Natural killer cell treated with Interleukin-12 subunit alpha and Interleukin-12 subunit beta and Interleukin-15 and Interleukin-18, amount 100 ng/mL, for 72 hours (primary cell): ENCODE measurements at regions not wholly inside any gene's neighbourhood (a gene's known extent, or its start where the extent isn't known, plus 50 kb on each side); places are given as distances from the start of the nearest gene placed in this dataset.
"Not testable (repeated sequence)": the region's sequence is repeated elsewhere in the genome, so short reads cannot be mapped to it uniquely, and the experiment has no call there.

Experiments used
- ATAC-seq, 2 donors: fragments of 150-1000 bp; cut with Tn5 transposase in 1 of 2; sonication (Bioruptor Pico), chemical (Tn5 transposase) in 1 of 2; 2 replicates each; pipeline ENCODE4 v1.10.0; 2021
- DNase-seq: peaks from one replicate; pipeline ENCODE4 v3.0.0; 2022; ENCODE audit warnings: low spot score
- H3K27ac Mint-ChIP-seq, 2 donors: 1 replicate in 1 of 2; 2 replicates in 1 of 2; pipeline ENCODE4 v1.8.0; 2022; ENCODE audit warnings: mixed read lengths in 2 of 2, mild to moderate bottlenecking in 1 of 2, moderate library complexity in 1 of 2
- H3K27me3 Mint-ChIP-seq, 2 donors: 1 replicate in 1 of 2; 2 replicates in 1 of 2; pipeline ENCODE4 v1.8.0; 2022; ENCODE audit warnings: mixed read lengths in 2 of 2
- H3K36me3 Mint-ChIP-seq: one replicate; pipeline ENCODE4 v1.8.0; 2022; ENCODE audit warnings: mixed read lengths
- H3K4me1 Mint-ChIP-seq, 2 donors: 1 replicate in 1 of 2; 2 replicates in 1 of 2; pipeline ENCODE4 v1.8.0; 2022; ENCODE audit warnings: low read depth in 2 of 2, mixed read lengths in 2 of 2, mild to moderate bottlenecking in 1 of 2
- H3K4me3 Mint-ChIP-seq: one replicate; pipeline ENCODE4 v1.8.0; 2022; ENCODE audit warnings: mixed read lengths
- H3K9me3 Mint-ChIP-seq: 2 replicates; pipeline ENCODE4 v1.8.0; 2022; ENCODE audit warnings: mixed read lengths

GRCh38 chr2:144759746-144760145 is 239.8 kb upstream of the ZEB2 start:
- Mint-ChIP-seq H3K4me1 (peaks cover 0 to 8% of the 10 kb centered on the region in 2 donors), H3K27ac (no peak overlapping the region), H3K9me3 (peaks cover 12% of the 10 kb centered on the region), H3K36me3 (peaks cover 5% of the 10 kb centered on the region), H3K27me3 (peaks cover 0 to 3% of the 10 kb centered on the region in 2 donors), H3K4me3 (no peak overlapping the region)
- DNase-seq: no peak
- no peak for ATAC-seq

- H3K4me1 Mint-ChIP-seq, H3K27me3 Mint-ChIP-seq, H3K27ac Mint-ChIP-seq, ATAC-seq, H3K36me3 Mint-ChIP-seq, DNase-seq, H3K4me3 Mint-ChIP-seq: not testable (repeated sequence)
- peaks cover 12% of the 10 kb centered on the region for H3K9me3 Mint-ChIP-seq
Observed at GRCh38 chr2:144758196-144758595, 238.3 kb upstream of the ZEB2 start.

GRCh38 chr2:144753416-144753815 is 233.5 kb upstream of the ZEB2 start:
- Mint-ChIP-seq H3K36me3 (peaks cover 25% of the 10 kb centered on the region), H3K27ac (no peak overlapping the region), H3K4me3 (no peak overlapping the region), H3K27me3 (no peaks in the 10 kb centered on the region), H3K4me1 (peaks cover 4 to 7% of the 10 kb centered on the region in 2 donors), H3K9me3 (peaks cover 7% of the 10 kb centered on the region)
- ATAC-seq (no peak), DNase-seq (no peak)

- Mint-ChIP-seq H3K9me3 (no peaks in the 10 kb centered on the region), H3K36me3 (peaks cover 44% of the 10 kb centered on the region), H3K4me3 (no peak overlapping the region), H3K27ac (no peak overlapping the region), H3K4me1 (peaks cover 8 to 11% of the 10 kb centered on the region in 2 donors), H3K27me3 (no peaks in the 10 kb centered on the region)
- ATAC-seq (no peak), DNase-seq (no peak)
Observed at GRCh38 chr2:144751142-144751905, 231.4 kb upstream of the ZEB2 start.

GRCh38 chr2:144749188-144749587 is 229.3 kb upstream of the ZEB2 start:
- Mint-ChIP-seq H3K36me3 (peaks cover 49% of the 10 kb centered on the region), H3K4me1 (peaks cover 12 to 14% of the 10 kb centered on the region in 2 donors), H3K9me3 (no peaks in the 10 kb centered on the region), H3K4me3 (no peak overlapping the region), H3K27me3 (no peaks in the 10 kb centered on the region), H3K27ac (no peak overlapping the region)
- DNase-seq (no peak), ATAC-seq (no peak)

GRCh38 chr2:144748443-144748842 is 228.5 kb upstream of the ZEB2 start:
- Mint-ChIP-seq H3K4me3 (no peak overlapping the region), H3K9me3 (no peaks in the 10 kb centered on the region), H3K27ac (no peak overlapping the region), H3K36me3 (peaks cover 49% of the 10 kb centered on the region), H3K4me1 (peaks cover 12 to 14% of the 10 kb centered on the region in 2 donors), H3K27me3 (no peaks in the 10 kb centered on the region)
- DNase-seq (no peak), ATAC-seq (no peak)

- DNase-seq: no peak
- H3K27ac Mint-ChIP-seq: no peak overlapping the region
- no peaks in the 10 kb centered on the region for H3K9me3 Mint-ChIP-seq
- H3K4me1 Mint-ChIP-seq: peaks cover 12 to 14% of the 10 kb centered on the region in 2 donors
- ATAC-seq: no peak
- no peaks in the 10 kb centered on the region for H3K27me3 Mint-ChIP-seq
- peaks cover 49% of the 10 kb centered on the region for H3K36me3 Mint-ChIP-seq
- H3K4me3 Mint-ChIP-seq: no peak overlapping the region
Observed at GRCh38 chr2:144747571-144747970, 227.7 kb upstream of the ZEB2 start.

- H3K36me3 Mint-ChIP-seq: peaks cover 44% of the 10 kb centered on the region
- H3K27ac Mint-ChIP-seq: no peak overlapping the region
- no peak for ATAC-seq
- peaks cover 12 to 14% of the 10 kb centered on the region in 2 donors for H3K4me1 Mint-ChIP-seq
- no peak for DNase-seq
- H3K4me3 Mint-ChIP-seq: no peak overlapping the region
- H3K9me3 Mint-ChIP-seq: no peaks in the 10 kb centered on the region
- no peaks in the 10 kb centered on the region for H3K27me3 Mint-ChIP-seq
Observed at GRCh38 chr2:144745424-144745823, 225.5 kb upstream of the ZEB2 start.

GRCh38 chr2:144738749-144739148 is 218.8 kb upstream of the ZEB2 start:
- Mint-ChIP-seq H3K4me3 (no peak overlapping the region), H3K4me1 (no peaks in the 10 kb centered on the region), H3K27ac (no peak overlapping the region), H3K36me3 (peaks cover 12% of the 10 kb centered on the region), H3K9me3 (peaks cover 4% of the 10 kb centered on the region), H3K27me3 (no peaks in the 10 kb centered on the region)
- DNase-seq: no peak
- ATAC-seq: no peak

- no peak overlapping the region for H3K27ac Mint-ChIP-seq
- H3K4me3 Mint-ChIP-seq: no peak overlapping the region
- ATAC-seq (no peak), DNase-seq (no peak)
- H3K4me1 Mint-ChIP-seq: no peaks in the 10 kb centered on the region
- H3K36me3 Mint-ChIP-seq: peaks cover 12% of the 10 kb centered on the region
- peaks cover 4% of the 10 kb centered on the region for H3K9me3 Mint-ChIP-seq
- H3K27me3 Mint-ChIP-seq: no peaks in the 10 kb centered on the region
Observed at GRCh38 chr2:144730711-144731110, 210.8 kb upstream of the ZEB2 start.

- not testable (repeated sequence) for H3K27ac Mint-ChIP-seq, ATAC-seq, H3K27me3 Mint-ChIP-seq, H3K4me3 Mint-ChIP-seq, H3K4me1 Mint-ChIP-seq, DNase-seq, H3K9me3 Mint-ChIP-seq, H3K36me3 Mint-ChIP-seq
Observed at GRCh38 chr2:144724460-144724859, 204.5 kb upstream of the ZEB2 start.

- Mint-ChIP-seq H3K9me3 (peaks cover 24% of the 10 kb centered on the region), H3K4me3 (no peak overlapping the region), H3K36me3 (peaks cover 37% of the 10 kb centered on the region), H3K27ac (no peak overlapping the region), H3K4me1 (peaks cover 7 to 11% of the 10 kb centered on the region in 2 donors), H3K27me3 (no peaks in the 10 kb centered on the region)
- DNase-seq (no peak), ATAC-seq (no peak)
Observed at GRCh38 chr2:144718376-144718775, 198.5 kb upstream of the ZEB2 start.

GRCh38 chr2:144715992-144716391 is 196.1 kb upstream of the ZEB2 start:
- H3K27me3 Mint-ChIP-seq: no peaks in the 10 kb centered on the region
- ATAC-seq: no peak
- peaks cover 24% of the 10 kb centered on the region for H3K9me3 Mint-ChIP-seq
- peaks cover 7 to 11% of the 10 kb centered on the region in 2 donors for H3K4me1 Mint-ChIP-seq
- H3K4me3 Mint-ChIP-seq: no peak overlapping the region
- no peak for DNase-seq
- H3K27ac Mint-ChIP-seq: no peak overlapping the region
- H3K36me3 Mint-ChIP-seq: peaks cover 30% of the 10 kb centered on the region

- H3K4me1 Mint-ChIP-seq: peaks cover 7 to 11% of the 10 kb centered on the region in 2 donors
- DNase-seq (no peak), ATAC-seq (no peak)
- H3K9me3 Mint-ChIP-seq: peaks cover 23% of the 10 kb centered on the region
- H3K27me3 Mint-ChIP-seq: no peaks in the 10 kb centered on the region
- no peak overlapping the region for H3K4me3 Mint-ChIP-seq
- no peak overlapping the region for H3K27ac Mint-ChIP-seq
- peaks cover 26% of the 10 kb centered on the region for H3K36me3 Mint-ChIP-seq
Observed at GRCh38 chr2:144713410-144713809, 193.5 kb upstream of the ZEB2 start.

- ATAC-seq (no peak), DNase-seq (no peak)
- Mint-ChIP-seq H3K4me1 (peaks cover 7 to 11% of the 10 kb centered on the region in 2 donors), H3K36me3 (peaks cover 18% of the 10 kb centered on the region), H3K9me3 (peaks cover 15% of the 10 kb centered on the region), H3K27ac (no peak overlapping the region), H3K4me3 (no peak overlapping the region), H3K27me3 (no peaks in the 10 kb centered on the region)
Observed at GRCh38 chr2:144712550-144712940, 192.6 kb upstream of the ZEB2 start.
